ENCODE measurements at regions not wholly inside any gene's neighbourhood (a gene's known extent, or its start where the extent isn't known, plus 50 kb on each side); places are given as distances from the start of the nearest gene placed in this dataset.

DNA sequence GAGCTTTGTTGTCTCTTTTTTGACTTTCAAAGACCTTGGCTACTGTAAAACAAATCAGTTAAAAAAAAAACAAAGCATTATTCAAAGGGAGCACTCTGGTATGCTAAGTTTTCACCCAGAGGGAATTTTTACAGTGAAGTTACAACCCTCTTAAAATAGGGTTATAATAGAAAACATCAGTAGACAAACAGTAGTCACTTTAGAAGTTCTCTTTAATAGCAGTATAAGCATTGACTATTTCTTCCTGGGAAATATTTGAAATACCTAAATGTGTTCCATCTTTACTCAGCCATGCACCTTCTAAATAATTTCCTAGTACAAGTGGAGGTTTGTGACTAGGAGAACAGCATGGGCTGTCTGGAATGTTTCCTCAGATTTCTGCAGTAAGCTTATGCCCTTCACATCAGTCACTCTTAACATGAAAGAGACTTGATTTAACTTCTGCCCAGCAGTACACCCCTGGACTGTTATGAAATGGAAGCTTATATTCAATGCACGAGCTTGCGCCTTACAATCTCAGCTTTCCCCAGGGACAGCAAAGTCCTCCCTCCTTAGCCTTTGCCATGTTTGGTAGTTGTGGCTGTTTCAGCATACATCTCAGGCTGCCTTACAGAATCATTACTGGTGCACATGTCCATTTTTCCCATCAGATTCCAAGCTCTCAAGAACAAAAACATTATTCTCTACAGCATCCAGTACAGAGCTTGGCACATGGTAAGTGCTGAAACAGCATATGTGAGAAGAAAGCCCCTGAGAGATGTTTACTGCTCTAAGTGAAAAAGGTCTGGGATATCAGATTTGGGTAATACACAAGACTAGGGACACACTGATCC lies 191.5 kb downstream of the ZNF608 start:
- Histone ChIP-seq H3K9me3 (ENCODE audit: control insufficient read depth, low read depth, low read length) (no peaks in the 10 kb centered on the region), H3K4me2 (ENCODE audit: control insufficient read depth, extremely low read depth, insufficient read depth, low read depth, low read length) (no peak overlapping the region), H3K9ac (ENCODE audit: control insufficient read depth, extremely low read depth, insufficient read depth, low read length) (no peak overlapping the region), H3K79me2 (ENCODE audit: control insufficient read depth, insufficient read depth, low read length) (no peaks in the 10 kb centered on the region), H4K20me1 (ENCODE audit: control insufficient read depth, extremely low read depth, insufficient read depth, low read length) (no peaks in the 10 kb centered on the region), H2AFZ (ENCODE audit: control insufficient read depth, low read length) (no peak overlapping the region), H3K27me3 (ENCODE audit: control insufficient read depth, extremely low read depth, insufficient read depth, low read length) (no peaks in the 10 kb centered on the region), H3K4me3 (ENCODE audit: control insufficient read depth in 2 of 3, extremely low read depth in 1 of 3, insufficient read depth in 2 of 3, low read depth in 1 of 3, low read length in 3 of 3) (no peak overlapping the region), H3K27ac (ENCODE audit: control insufficient read depth, insufficient read depth, low read length) (no peak overlapping the region), H3K36me3 (ENCODE audit: control insufficient read depth in 2 of 2, extremely low read depth in 1 of 2, insufficient read depth in 2 of 2, low read length in 2 of 2) (no peaks in the 10 kb centered on the region), H3K4me1 (ENCODE audit: control insufficient read depth, extremely low read depth, insufficient read depth, low read length) (no peaks in the 10 kb centered on the region), H3K9me1 (ENCODE audit: control insufficient read depth, extremely low read depth, insufficient read depth, low read length) (no peaks in the 10 kb centered on the region)
- dilution Hi-C loops (cut with MboI; ENCODE audit: extremely low pct_ligation_motif_present, low sequenced_read_pairs): no loop called here
- DNase-seq (ENCODE audit: low read depth, low spot score) (no peak), FAIRE-seq (no peak)
- TF ChIP-seq CTCF (optimal IDR thresholded peaks at IDR 0.05 in 1 of 3, IDR thresholded peaks at IDR 0.05 in 1 of 3, conservative IDR thresholded peaks at IDR 0.05 in 1 of 3; ENCODE audit: extremely low read depth in 1 of 3, insufficient read depth in 2 of 3, low read length in 3 of 3): no peak
- no peak for TF ChIP-seq EZH2 (IDR thresholded peaks at IDR 0.05; ENCODE audit: low read length)

- Histone ChIP-seq H4K20me1 (ENCODE audit: control insufficient read depth, extremely low read depth, insufficient read depth, low read length) (no peaks in the 10 kb centered on the region), H3K4me3 (ENCODE audit: control insufficient read depth in 2 of 3, extremely low read depth in 1 of 3, insufficient read depth in 2 of 3, low read depth in 1 of 3, low read length in 3 of 3) (no peak overlapping the region), H2AFZ (ENCODE audit: control insufficient read depth, low read length) (no peak overlapping the region), H3K4me1 (ENCODE audit: control insufficient read depth, extremely low read depth, insufficient read depth, low read length) (no peaks in the 10 kb centered on the region), H3K9me1 (ENCODE audit: control insufficient read depth, extremely low read depth, insufficient read depth, low read length) (no peaks in the 10 kb centered on the region), H3K36me3 (ENCODE audit: control insufficient read depth in 2 of 2, extremely low read depth in 1 of 2, insufficient read depth in 2 of 2, low read length in 2 of 2) (no peaks in the 10 kb centered on the region), H3K9ac (ENCODE audit: control insufficient read depth, extremely low read depth, insufficient read depth, low read length) (no peak overlapping the region), H3K27me3 (ENCODE audit: control insufficient read depth, extremely low read depth, insufficient read depth, low read length) (no peaks in the 10 kb centered on the region), H3K79me2 (ENCODE audit: control insufficient read depth, insufficient read depth, low read length) (no peaks in the 10 kb centered on the region), H3K9me3 (ENCODE audit: control insufficient read depth, low read depth, low read length) (no peaks in the 10 kb centered on the region), H3K27ac (ENCODE audit: control insufficient read depth, insufficient read depth, low read length) (no peak overlapping the region), H3K4me2 (ENCODE audit: control insufficient read depth, extremely low read depth, insufficient read depth, low read depth, low read length) (no peak overlapping the region)
- FAIRE-seq (no peak), DNase-seq (ENCODE audit: low read depth, low spot score) (no peak)
- no peak for TF ChIP-seq CTCF (optimal IDR thresholded peaks at IDR 0.05 in 1 of 3, IDR thresholded peaks at IDR 0.05 in 1 of 3, conservative IDR thresholded peaks at IDR 0.05 in 1 of 3; ENCODE audit: extremely low read depth in 1 of 3, insufficient read depth in 2 of 3, low read length in 3 of 3)
- TF ChIP-seq EZH2 (IDR thresholded peaks at IDR 0.05; ENCODE audit: low read length): no peak
- dilution Hi-C loops (cut with MboI; ENCODE audit: extremely low pct_ligation_motif_present, low sequenced_read_pairs): no loop called here
These were observed 192.5 kb downstream of the ZNF608 start for GRCh38 chr5:124553911-124554310.

Data from keratinocyte (primary cell).